ENCODE measurements at regions not wholly inside any gene's neighbourhood (a gene's known extent, or its start where the extent isn't known, plus 50 kb on each side); places are given as distances from the start of the nearest gene placed in this dataset.
"Not testable (repeated sequence)": the region's sequence is repeated elsewhere in the genome, so short reads cannot be mapped to it uniquely, and the experiment has no call there.

- Histone ChIP-seq H4K20me1 (ENCODE audit: insufficient read depth) (no peaks in the 10 kb centered on the region), H3K4me2 (no peak overlapping the region), H3K79me2 (ENCODE audit: insufficient read depth, low read depth) (no peaks in the 10 kb centered on the region), H2AFZ (ENCODE audit: low read depth) (no peak overlapping the region), H3K4me1 (ENCODE audit: low read depth, poor library complexity, severe bottlenecking) (no peaks in the 10 kb centered on the region), H3K27me3 (ENCODE audit: insufficient read depth, low read depth) (no peaks in the 10 kb centered on the region), H3K9ac (no peak overlapping the region), H3K27ac (no peak overlapping the region), H3K36me3 (ENCODE audit: insufficient read depth) (no peaks in the 10 kb centered on the region), H3K4me3 (IDR thresholded peaks at IDR 0.05; ENCODE audit: insufficient read depth, low read depth, low read length) (no peak overlapping the region)
- TF ChIP-seq CTCF (conservative IDR thresholded peaks at IDR 0.05; ENCODE audit: low read depth, low read length) = no peak
Measured at GRCh38 chr4:148901075-148901705, 459.0 kb upstream of the NR3C2 start.

- not testable (repeated sequence) for H3K4me3 ChIP-seq (IDR thresholded peaks at IDR 0.05; ENCODE audit: insufficient read depth, low read depth, low read length); H3K36me3 ChIP-seq (ENCODE audit: insufficient read depth); H3K27ac ChIP-seq; H3K79me2 ChIP-seq (ENCODE audit: insufficient read depth, low read depth); H3K9ac ChIP-seq; H2AFZ ChIP-seq (ENCODE audit: low read depth); H3K4me2 ChIP-seq; H3K27me3 ChIP-seq (ENCODE audit: insufficient read depth, low read depth); H4K20me1 ChIP-seq (ENCODE audit: insufficient read depth); H3K4me1 ChIP-seq (ENCODE audit: low read depth, poor library complexity, severe bottlenecking)
Measured at GRCh38 chr4:148898139-148898538, 455.9 kb upstream of the NR3C2 start.

- no peaks in the 10 kb centered on the region for H4K20me1 ChIP-seq (ENCODE audit: insufficient read depth)
- no peak overlapping the region for H3K4me2 ChIP-seq
- no peak overlapping the region for H3K9ac ChIP-seq
- no peak overlapping the region for H2AFZ ChIP-seq (ENCODE audit: low read depth)
- H3K79me2 ChIP-seq (ENCODE audit: insufficient read depth, low read depth) = no peaks in the 10 kb centered on the region
- no peaks in the 10 kb centered on the region for H3K36me3 ChIP-seq (ENCODE audit: insufficient read depth)
- H3K4me3 ChIP-seq (IDR thresholded peaks at IDR 0.05; ENCODE audit: insufficient read depth, low read depth, low read length) = no peak overlapping the region
- no peaks in the 10 kb centered on the region for H3K27me3 ChIP-seq (ENCODE audit: insufficient read depth, low read depth)
- no peaks in the 10 kb centered on the region for H3K4me1 ChIP-seq (ENCODE audit: low read depth, poor library complexity, severe bottlenecking)
- no peak overlapping the region for H3K27ac ChIP-seq
- TF ChIP-seq CTCF (conservative IDR thresholded peaks at IDR 0.05; ENCODE audit: low read depth, low read length) = no peak
Measured at GRCh38 chr4:148893095-148893494, 450.9 kb upstream of the NR3C2 start.

- no peak overlapping the region for H3K9ac ChIP-seq
- H3K27ac ChIP-seq = no peak overlapping the region
- H3K4me3 ChIP-seq (IDR thresholded peaks at IDR 0.05; ENCODE audit: insufficient read depth, low read depth, low read length) = no peak overlapping the region
- no peaks in the 10 kb centered on the region for H4K20me1 ChIP-seq (ENCODE audit: insufficient read depth)
- no peaks in the 10 kb centered on the region for H3K79me2 ChIP-seq (ENCODE audit: insufficient read depth, low read depth)
- no peak for TF ChIP-seq CTCF (conservative IDR thresholded peaks at IDR 0.05; ENCODE audit: low read depth, low read length)
- H3K4me1 ChIP-seq (ENCODE audit: low read depth, poor library complexity, severe bottlenecking) = no peaks in the 10 kb centered on the region
- H2AFZ ChIP-seq (ENCODE audit: low read depth) = no peak overlapping the region
- no peaks in the 10 kb centered on the region for H3K36me3 ChIP-seq (ENCODE audit: insufficient read depth)
- H3K27me3 ChIP-seq (ENCODE audit: insufficient read depth, low read depth) = no peaks in the 10 kb centered on the region
- H3K4me2 ChIP-seq = no peak overlapping the region
Measured at GRCh38 chr4:148883891-148884290, 441.7 kb upstream of the NR3C2 start.

- TF ChIP-seq CTCF (conservative IDR thresholded peaks at IDR 0.05; ENCODE audit: low read depth, low read length) = no peak
- Histone ChIP-seq H2AFZ (ENCODE audit: low read depth) (no peak overlapping the region), H3K79me2 (ENCODE audit: insufficient read depth, low read depth) (no peaks in the 10 kb centered on the region), H3K27ac (no peak overlapping the region), H3K4me3 (IDR thresholded peaks at IDR 0.05; ENCODE audit: insufficient read depth, low read depth, low read length) (no peak overlapping the region), H3K4me2 (no peak overlapping the region), H3K27me3 (ENCODE audit: insufficient read depth, low read depth) (no peaks in the 10 kb centered on the region), H3K4me1 (ENCODE audit: low read depth, poor library complexity, severe bottlenecking) (no peaks in the 10 kb centered on the region), H4K20me1 (ENCODE audit: insufficient read depth) (no peaks in the 10 kb centered on the region), H3K36me3 (ENCODE audit: insufficient read depth) (no peaks in the 10 kb centered on the region), H3K9ac (no peak overlapping the region)
Measured at GRCh38 chr4:148883435-148883834, 441.2 kb upstream of the NR3C2 start.
